C4-2B (cell line): ENCODE measurements at regions not wholly inside any gene's neighbourhood (a gene's known extent, or its start where the extent isn't known, plus 50 kb on each side); places are given as distances from the start of the nearest gene placed in this dataset.

Experiments
- H3K27ac ChIP-seq: fragments of 450-650 bp; 2 replicates; pipeline ENCODE4 v1.5.1; 2017
- CTCF ChIP-seq: fragments of 450-650 bp; conservative IDR thresholded peaks from 2 replicates; pipeline ENCODE4 v1.5.1; 2017; ENCODE audit warnings: mild to moderate bottlenecking
- ZFX ChIP-seq: fragments of 450-650 bp; IDR thresholded peaks from 2 replicates; pipeline ENCODE4 v1.6.1; 2017

- TF ChIP-seq CTCF (no peak), ZFX (no peak)
- H3K27ac ChIP-seq = no peak overlapping the region
These were observed 60.8 kb upstream of the CLDN14 start for GRCh38 chr21:36540700-36541099.

GRCh38 chr21:36541721-36542139, 61.8 kb upstream of the CLDN14 start:
- no peak for TF ChIP-seq ZFX
- no peak for TF ChIP-seq CTCF
- no peak overlapping the region for H3K27ac ChIP-seq

- H3K27ac ChIP-seq = no peak overlapping the region
- no peak for TF ChIP-seq CTCF
- TF ChIP-seq ZFX = no peak
These were observed 62.6 kb upstream of the CLDN14 start for GRCh38 chr21:36542312-36543101.

GRCh38 chr21:36543924-36544323, 64.0 kb upstream of the CLDN14 start:
- TF ChIP-seq ZFX (no peak), CTCF (no peak)
- H3K27ac ChIP-seq = no peak overlapping the region

GRCh38 chr21:36544545-36544944, 64.6 kb upstream of the CLDN14 start:
- no peak for TF ChIP-seq ZFX
- no peak for TF ChIP-seq CTCF
- no peak overlapping the region for H3K27ac ChIP-seq

GRCh38 chr21:36545776-36546511, 66.0 kb upstream of the CLDN14 start:
- TF ChIP-seq ZFX = no peak
- no peak for TF ChIP-seq CTCF
- H3K27ac ChIP-seq = no peak overlapping the region

GRCh38 chr21:36547464-36547863, 67.5 kb upstream of the CLDN14 start:
- H3K27ac ChIP-seq = no peak overlapping the region
- TF ChIP-seq CTCF (no peak), ZFX (no peak)
